CD8-positive, alpha-beta memory T cell (primary cell): ENCODE measurements at regions not wholly inside any gene's neighbourhood (a gene's known extent, or its start where the extent isn't known, plus 50 kb on each side); places are given as distances from the start of the nearest gene placed in this dataset.

ENCODE experiments used
- CTCF ChIA-PET: fragments of 350-600 bp; sonication (Branson Sonifier 250); formaldehyde crosslinking; loops from one replicate; lab custom pipeline; 2021; ENCODE audit warnings: antibody characterized with exemption; lab: Charles Lee
- POLR2A ChIA-PET: fragments of 350-600 bp; sonication (Branson Sonifier 250); formaldehyde crosslinking; loops from one replicate; lab custom pipeline; 2021; ENCODE audit warnings: antibody characterized with exemption; lab: Charles Lee
- DNase-seq, 5 donors: peaks; one replicate each; pipeline versions ENCODE4 v3.0.0 to v3.0.0-alpha.2; 2020 to 2022; ENCODE audit warnings: mixed read lengths in 1 of 5
- H3K27ac ChIP-seq: one replicate; pipeline ENCODE4 v1.7.0; 2013; ENCODE audit warnings: low read depth, mild to moderate bottlenecking, low read length, moderate library complexity
- H3K27me3 ChIP-seq: 2 replicates; pipeline ENCODE4 v1.7.0; 2013; ENCODE audit warnings: low read length, mild to moderate bottlenecking; ENCODE audit not compliant: insufficient read depth, poor library complexity, severe bottlenecking
- H3K36me3 ChIP-seq: 2 replicates; pipeline ENCODE4 v1.7.0; 2013; ENCODE audit warnings: mild to moderate bottlenecking, low read length, moderate library complexity; ENCODE audit not compliant: insufficient read depth
- H3K4me1 ChIP-seq: 2 replicates; pipeline ENCODE4 v1.7.0; 2013; ENCODE audit warnings: mild to moderate bottlenecking, low read length, moderate library complexity; ENCODE audit not compliant: insufficient read depth
- H3K4me3 ChIP-seq: 2 replicates; pipeline ENCODE4 v1.7.0; 2013; ENCODE audit warnings: mild to moderate bottlenecking, low read length
- H3K9me3 ChIP-seq: 2 replicates; pipeline ENCODE4 v1.7.0; 2013; ENCODE audit warnings: mild to moderate bottlenecking, low read length
- H3K27ac Mint-ChIP-seq, 8 donors: one replicate each; pipeline ENCODE4 v1.8.0; 2020 to 2021; ENCODE audit warnings: mixed read lengths in 8 of 8, mild to moderate bottlenecking in 6 of 8, inconsistent platforms in 3 of 8, moderate library complexity in 3 of 8
- H3K27me3 Mint-ChIP-seq, 2 donors: one replicate each; pipeline ENCODE4 v1.8.0; 2020 to 2021; ENCODE audit warnings: mixed read lengths in 2 of 2, mild to moderate bottlenecking in 1 of 2, moderate library complexity in 1 of 2
- H3K36me3 Mint-ChIP-seq, 3 donors: one replicate each; pipeline ENCODE4 v1.8.0; 2020 to 2021; ENCODE audit warnings: mixed read lengths in 3 of 3, inconsistent platforms in 1 of 3, mild to moderate bottlenecking in 1 of 3
- H3K4me1 Mint-ChIP-seq, 3 donors: one replicate each; pipeline ENCODE4 v1.8.0; 2020 to 2021; ENCODE audit warnings: mixed read lengths in 3 of 3, inconsistent platforms in 1 of 3, mild to moderate bottlenecking in 1 of 3
- H3K4me3 Mint-ChIP-seq, 7 donors: one replicate each; pipeline ENCODE4 v1.8.0; 2020 to 2021; ENCODE audit warnings: mixed read lengths in 7 of 7, mild to moderate bottlenecking in 6 of 7, moderate library complexity in 4 of 7, inconsistent platforms in 2 of 7
- H3K9me3 Mint-ChIP-seq, 5 donors: one replicate each; pipeline ENCODE4 v1.8.0; 2020 to 2022; ENCODE audit warnings: mixed read lengths in 5 of 5, mild to moderate bottlenecking in 3 of 5, moderate library complexity in 2 of 5, inconsistent platforms in 1 of 5

DNA sequence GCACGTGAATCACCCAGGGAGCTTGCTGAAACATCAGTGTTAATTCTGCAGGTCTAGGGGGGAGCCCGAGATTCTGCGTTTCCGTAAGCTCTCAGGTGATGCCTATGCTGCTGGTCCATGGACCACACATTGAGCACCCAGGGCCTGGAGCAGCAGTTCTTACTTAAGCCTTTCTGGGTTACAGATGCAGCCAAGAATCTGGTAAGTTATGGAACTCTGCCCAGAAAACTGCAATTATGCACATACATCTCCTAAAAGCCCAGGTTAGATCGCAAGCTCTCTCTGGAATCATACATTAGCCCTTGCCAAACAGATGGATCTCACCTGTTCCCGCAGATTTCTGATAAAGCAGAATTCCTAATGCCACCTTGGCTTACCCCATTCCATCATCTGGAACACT is 265.9 kb upstream of the SALL1 start:
- POLR2A ChIA-PET: no interaction called here
- H3K27ac Mint-ChIP-seq: peak overlapping the region in 1 of 8 donors; percentile 61
- Histone ChIP-seq H3K9me3 (no peaks in the 10 kb centered on the region), H3K4me3 (no peak overlapping the region), H3K27me3 (no peaks in the 10 kb centered on the region), H3K27ac (no peak overlapping the region), H3K4me1 (no peaks in the 10 kb centered on the region), H3K36me3 (no peaks in the 10 kb centered on the region)
- H3K27me3 Mint-ChIP-seq: no peaks in the 10 kb centered on the region
- H3K4me1 Mint-ChIP-seq: no peaks in the 10 kb centered on the region
- DNase-seq: no peak
- H3K9me3 Mint-ChIP-seq: peaks cover 0 to 10% (median 3%) of the 10 kb centered on the region in 5 donors
- CTCF ChIA-PET: no interaction called here
- H3K36me3 Mint-ChIP-seq: no peaks in the 10 kb centered on the region
- H3K4me3 Mint-ChIP-seq: no peak overlapping the region

DNA sequence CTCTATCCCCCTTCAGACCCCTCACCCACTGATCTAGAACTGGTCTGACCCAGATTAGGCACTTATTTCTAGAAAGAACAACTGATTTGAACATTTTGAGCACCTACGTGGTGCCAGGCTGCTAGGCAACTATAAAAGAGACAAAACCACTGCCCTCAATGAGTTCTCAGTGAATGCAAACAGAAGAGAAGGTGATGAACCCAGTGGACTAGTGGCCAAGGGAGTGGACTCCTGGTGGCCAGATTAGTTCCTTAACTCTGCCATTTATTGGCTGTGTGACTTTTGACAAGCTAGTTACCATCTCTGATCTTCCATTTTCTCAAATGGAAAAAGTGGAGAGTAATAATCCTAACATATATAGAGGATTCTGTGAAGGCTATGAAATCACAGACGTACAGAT is 259.1 kb upstream of the SALL1 start:
- no peaks in the 10 kb centered on the region for H3K4me1 ChIP-seq
- no peaks in the 10 kb centered on the region for H3K27me3 ChIP-seq
- Mint-ChIP-seq H3K4me1 (no peaks in the 10 kb centered on the region), H3K4me3 (no peak overlapping the region), H3K9me3 (peaks cover 3 to 16% (median 8%) of the 10 kb centered on the region in 5 donors), H3K36me3 (no peaks in the 10 kb centered on the region), H3K27me3 (no peaks in the 10 kb centered on the region), H3K27ac (no peak overlapping the region)
- H3K9me3 ChIP-seq: no peaks in the 10 kb centered on the region
- no peaks in the 10 kb centered on the region for H3K36me3 ChIP-seq
- CTCF ChIA-PET: no interaction called here
- POLR2A ChIA-PET: no interaction called here
- no peak for DNase-seq
- H3K27ac ChIP-seq: no peak overlapping the region
- H3K4me3 ChIP-seq: no peak overlapping the region

DNA sequence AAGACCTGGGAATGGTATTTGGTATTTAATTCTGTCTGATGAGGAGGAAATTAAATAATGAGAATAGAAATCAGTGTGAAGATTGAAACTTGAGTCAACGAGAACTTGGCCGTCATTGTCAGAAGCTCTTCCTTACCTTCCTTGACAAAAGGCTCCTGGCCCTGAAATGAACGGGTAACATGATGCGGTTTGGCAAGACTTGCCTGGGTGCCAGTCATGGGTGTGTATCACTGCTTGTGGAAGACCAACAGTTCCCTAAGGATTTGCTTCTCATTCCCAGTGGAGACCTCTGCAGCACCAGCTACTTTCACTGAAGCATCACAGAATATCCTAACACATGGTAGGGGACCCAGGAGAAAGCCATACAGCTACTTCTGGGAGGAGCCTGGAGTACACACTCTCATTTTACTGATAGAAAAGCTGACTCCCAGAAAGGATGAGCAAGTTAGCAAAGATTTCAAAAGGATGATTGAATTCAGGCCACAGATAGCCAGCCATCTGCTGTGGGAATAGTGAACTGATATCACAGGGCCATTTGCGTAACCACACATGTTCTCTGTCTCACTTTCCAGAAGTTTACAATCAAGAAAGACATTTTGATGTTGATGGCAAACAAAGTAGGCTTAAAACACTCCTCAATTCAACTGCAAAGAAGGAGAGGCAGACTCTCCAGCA is 258.1 kb upstream of the SALL1 start:
- Mint-ChIP-seq H3K27ac (no peak overlapping the region), H3K4me3 (no peak overlapping the region), H3K9me3 (peaks cover 3 to 19% (median 8%) of the 10 kb centered on the region in 5 donors), H3K27me3 (no peaks in the 10 kb centered on the region), H3K36me3 (no peaks in the 10 kb centered on the region), H3K4me1 (no peaks in the 10 kb centered on the region)
- POLR2A ChIA-PET: no interaction called here
- CTCF ChIA-PET: no interaction called here
- H3K4me3 ChIP-seq: no peak overlapping the region
- no peaks in the 10 kb centered on the region for H3K36me3 ChIP-seq
- DNase-seq: no peak
- no peak overlapping the region for H3K27ac ChIP-seq
- no peaks in the 10 kb centered on the region for H3K27me3 ChIP-seq
- H3K4me1 ChIP-seq: no peaks in the 10 kb centered on the region
- no peaks in the 10 kb centered on the region for H3K9me3 ChIP-seq

DNA sequence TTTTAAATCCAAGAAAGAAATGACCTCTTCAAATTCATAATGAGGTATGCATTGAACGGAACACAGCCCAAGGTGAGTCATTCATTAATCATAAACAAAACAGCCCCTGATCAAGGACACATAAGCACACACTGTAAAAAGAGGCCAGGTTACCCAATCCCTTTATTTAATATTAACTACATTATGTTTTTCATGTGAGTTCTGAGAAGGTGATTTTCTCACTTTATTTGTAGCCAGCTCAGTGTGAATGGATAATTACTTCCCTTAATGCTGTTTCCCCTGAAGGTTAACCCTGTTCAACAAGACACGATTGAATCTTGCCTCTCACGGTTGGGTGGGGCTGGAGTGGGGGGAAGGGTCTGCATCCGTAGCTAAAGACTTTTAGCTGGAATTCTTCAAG is 257.3 kb upstream of the SALL1 start:
- Mint-ChIP-seq H3K36me3 (no peaks in the 10 kb centered on the region), H3K4me1 (no peaks in the 10 kb centered on the region), H3K4me3 (no peak overlapping the region), H3K9me3 (peaks cover 3 to 19% (median 8%) of the 10 kb centered on the region in 5 donors), H3K27ac (no peak overlapping the region), H3K27me3 (no peaks in the 10 kb centered on the region)
- Histone ChIP-seq H3K27me3 (no peaks in the 10 kb centered on the region), H3K4me1 (no peaks in the 10 kb centered on the region), H3K36me3 (no peaks in the 10 kb centered on the region), H3K4me3 (no peak overlapping the region), H3K9me3 (no peaks in the 10 kb centered on the region), H3K27ac (no peak overlapping the region)
- no peak for DNase-seq
- ChIA-PET CTCF (no interaction called here), POLR2A (no interaction called here)

DNA sequence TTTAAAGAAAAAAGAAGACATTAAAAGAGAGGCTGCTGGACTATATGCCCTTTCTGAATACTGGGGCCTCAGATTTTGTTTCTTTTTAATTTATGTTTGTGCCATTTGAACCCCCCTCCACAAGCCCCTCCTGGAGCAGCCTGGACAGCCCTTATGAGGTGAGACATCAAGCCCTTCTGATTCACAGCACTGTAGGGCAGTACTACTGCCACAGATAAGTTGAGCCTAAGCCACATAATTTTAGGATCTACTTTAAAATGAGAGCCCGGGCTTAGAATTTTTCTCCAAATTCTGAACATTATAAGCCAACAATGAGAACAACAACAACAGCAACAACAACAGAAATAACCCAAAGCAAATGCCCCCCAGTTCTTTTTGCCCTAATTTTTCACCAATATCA is 256.9 kb upstream of the SALL1 start:
- DNase-seq: no peak
- no peaks in the 10 kb centered on the region for H3K9me3 ChIP-seq
- no peaks in the 10 kb centered on the region for H3K36me3 Mint-ChIP-seq
- no peaks in the 10 kb centered on the region for H3K36me3 ChIP-seq
- H3K27me3 ChIP-seq: no peaks in the 10 kb centered on the region
- no peak overlapping the region for H3K27ac ChIP-seq
- H3K4me1 ChIP-seq: no peaks in the 10 kb centered on the region
- H3K27ac Mint-ChIP-seq: no peak overlapping the region
- POLR2A ChIA-PET: no interaction called here
- H3K4me1 Mint-ChIP-seq: no peaks in the 10 kb centered on the region
- H3K9me3 Mint-ChIP-seq: peaks cover 3 to 18% (median 8%) of the 10 kb centered on the region in 5 donors
- no peaks in the 10 kb centered on the region for H3K27me3 Mint-ChIP-seq
- CTCF ChIA-PET: no interaction called here
- no peak overlapping the region for H3K4me3 ChIP-seq
- no peak overlapping the region for H3K4me3 Mint-ChIP-seq

DNA sequence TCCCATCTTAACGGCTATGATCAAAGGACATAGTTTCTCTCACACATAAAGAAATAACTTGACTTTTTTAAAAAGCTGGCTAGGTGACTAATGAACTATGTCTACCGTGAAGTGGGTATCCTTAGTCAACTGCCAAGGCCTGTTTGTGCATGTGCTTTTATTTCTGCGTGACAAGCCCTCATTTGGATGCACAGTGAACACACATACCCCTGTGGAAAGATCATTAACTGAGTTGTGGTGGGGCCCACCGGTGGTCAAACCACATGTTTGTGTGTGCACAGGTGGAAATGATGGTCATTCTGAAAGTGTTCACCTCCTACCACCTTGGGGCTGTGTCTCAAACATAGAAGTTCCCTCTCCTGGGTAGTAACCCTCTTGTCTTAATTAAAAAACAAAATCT is 256.1 kb upstream of the SALL1 start:
- Histone ChIP-seq H3K4me1 (no peaks in the 10 kb centered on the region), H3K27ac (no peak overlapping the region), H3K9me3 (no peaks in the 10 kb centered on the region), H3K36me3 (no peaks in the 10 kb centered on the region), H3K27me3 (no peaks in the 10 kb centered on the region), H3K4me3 (no peak overlapping the region)
- Mint-ChIP-seq H3K9me3 (peaks cover 3 to 14% (median 8%) of the 10 kb centered on the region in 5 donors), H3K4me1 (no peaks in the 10 kb centered on the region), H3K27ac (no peak overlapping the region), H3K4me3 (no peak overlapping the region), H3K36me3 (no peaks in the 10 kb centered on the region), H3K27me3 (no peaks in the 10 kb centered on the region)
- no peak for DNase-seq
- CTCF ChIA-PET: no interaction called here
- POLR2A ChIA-PET: no interaction called here

DNA sequence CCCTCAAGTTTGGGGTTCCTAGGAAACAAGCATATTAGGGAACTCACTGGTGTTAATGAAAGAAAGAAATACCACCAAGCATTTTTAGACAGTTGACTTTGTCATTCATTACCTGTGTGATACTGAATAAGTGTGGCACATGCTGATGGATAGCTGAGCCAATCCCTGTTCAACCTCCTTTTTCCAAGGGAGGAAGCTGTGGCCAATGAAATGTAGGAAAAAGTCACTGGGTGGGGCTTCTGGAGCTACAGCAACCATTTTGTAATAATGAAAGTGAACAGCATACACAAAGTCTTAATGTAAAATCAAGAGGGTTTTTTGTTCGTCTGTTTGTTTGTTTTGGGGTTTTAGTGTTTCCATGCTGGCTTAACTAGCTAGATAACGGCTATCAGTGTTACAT is 254.3 kb upstream of the SALL1 start:
- H3K27ac Mint-ChIP-seq: no peak overlapping the region
- H3K4me3 ChIP-seq: no peak overlapping the region
- POLR2A ChIA-PET: no interaction called here

DNA sequence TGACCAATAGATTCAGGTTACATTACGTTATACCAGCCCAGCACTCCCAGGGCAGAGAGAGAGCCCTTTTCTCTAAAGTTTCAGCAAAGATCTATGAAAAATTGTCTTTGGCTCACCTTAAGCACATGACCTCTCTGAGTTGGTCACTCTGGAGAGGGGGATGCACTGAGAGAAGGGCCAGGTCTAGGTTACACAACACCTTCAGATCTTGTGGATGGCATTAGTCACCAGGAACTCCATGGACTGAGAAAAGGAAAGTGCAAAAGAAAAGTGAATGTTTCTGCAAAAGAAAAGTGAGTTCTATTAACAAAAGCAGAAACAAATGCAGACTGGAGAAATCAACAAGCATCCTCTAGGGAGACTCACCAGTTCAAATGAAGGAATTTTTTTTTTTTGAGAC is 253.3 kb upstream of the SALL1 start:
- Histone ChIP-seq H3K4me1 (no peaks in the 10 kb centered on the region), H3K9me3 (no peaks in the 10 kb centered on the region), H3K27ac (no peak overlapping the region), H3K4me3 (no peak overlapping the region), H3K36me3 (no peaks in the 10 kb centered on the region), H3K27me3 (no peaks in the 10 kb centered on the region)
- Mint-ChIP-seq H3K9me3 (peaks cover 2 to 21% (median 17%) of the 10 kb centered on the region in 5 donors), H3K27me3 (no peaks in the 10 kb centered on the region), H3K27ac (no peak overlapping the region), H3K4me3 (no peak overlapping the region), H3K36me3 (no peaks in the 10 kb centered on the region), H3K4me1 (no peaks in the 10 kb centered on the region)
- ChIA-PET POLR2A (no interaction called here), CTCF (no interaction called here)
- DNase-seq: no peak

More for the DNA sequence above, 254.3 kb upstream of the SALL1 start:
- Mint-ChIP-seq H3K4me3 (no peak overlapping the region), H3K36me3 (no peaks in the 10 kb centered on the region), H3K27me3 (no peaks in the 10 kb centered on the region), H3K4me1 (no peaks in the 10 kb centered on the region), H3K9me3 (peaks cover 2 to 21% (median 17%) of the 10 kb centered on the region in 5 donors)
- no peaks in the 10 kb centered on the region for H3K36me3 ChIP-seq
- CTCF ChIA-PET: no interaction called here
- no peaks in the 10 kb centered on the region for H3K27me3 ChIP-seq
- no peak overlapping the region for H3K27ac ChIP-seq
- H3K9me3 ChIP-seq: no peaks in the 10 kb centered on the region
- no peak for DNase-seq
- H3K4me1 ChIP-seq: no peaks in the 10 kb centered on the region
